ENCODE measurements at regions not wholly inside any gene's neighbourhood (a gene's known extent, or its start where the extent isn't known, plus 50 kb on each side); places are given as distances from the start of the nearest gene placed in this dataset.

- no peak for ATAC-seq
Measured at GRCh38 chr9:25939126-25939525, 260.9 kb upstream of the TUSC1 start.

GRCh38 chr9:25936031-25936430, 257.8 kb upstream of the TUSC1 start:
- DNase-seq (no peak), ATAC-seq (no peak)
- intact Hi-C loops (cut with DNase I, micrococcal nuclease): no loop called here

More at GRCh38 chr9:25939126-25939525, 260.9 kb upstream of the TUSC1 start:
- DNase-seq: no peak
- intact Hi-C loops (cut with DNase I, micrococcal nuclease): no loop called here

- ATAC-seq: no peak
- no peak for DNase-seq
- intact Hi-C loops (cut with DNase I, micrococcal nuclease): no loop called here
Measured at GRCh38 chr9:25935188-25935587, 256.9 kb upstream of the TUSC1 start.

GRCh38 chr9:25918761-25919160, 240.5 kb upstream of the TUSC1 start:
- DNase-seq (no peak), ATAC-seq (no peak)
- intact Hi-C loops (cut with DNase I, micrococcal nuclease): no loop called here

GRCh38 chr9:25917731-25918362, 239.6 kb upstream of the TUSC1 start:
- ATAC-seq: no peak
- intact Hi-C loops (cut with DNase I, micrococcal nuclease): no loop called here

GRCh38 chr9:25913806-25914205, 235.6 kb upstream of the TUSC1 start:
- DNase-seq (no peak), ATAC-seq (no peak)
- intact Hi-C loops (cut with DNase I, micrococcal nuclease): no loop called here

More at GRCh38 chr9:25917731-25918362, 239.6 kb upstream of the TUSC1 start:
- no peak for DNase-seq

GRCh38 chr9:25904701-25905100, 226.5 kb upstream of the TUSC1 start:
- intact Hi-C loops (cut with DNase I, micrococcal nuclease): no loop called here
- no peak for DNase-seq
- ATAC-seq: no peak

- no peak for ATAC-seq
- intact Hi-C loops (cut with DNase I, micrococcal nuclease): no loop called here
- no peak for DNase-seq
Measured at GRCh38 chr9:25891527-25891926, 213.3 kb upstream of the TUSC1 start.

GRCh38 chr9:25889661-25890060, 211.4 kb upstream of the TUSC1 start:
- ATAC-seq: no peak
- DNase-seq: no peak
- intact Hi-C loops (cut with DNase I, micrococcal nuclease): no loop called here

- intact Hi-C loops (cut with DNase I, micrococcal nuclease): no loop called here
- no peak for ATAC-seq
Measured at GRCh38 chr9:25876248-25876647, 198.0 kb upstream of the TUSC1 start.

GRCh38 chr9:25864509-25864908, 186.3 kb upstream of the TUSC1 start:
- ATAC-seq (no peak), DNase-seq (no peak)
- intact Hi-C loops (cut with DNase I, micrococcal nuclease): no loop called here

More at GRCh38 chr9:25876248-25876647, 198.0 kb upstream of the TUSC1 start:
- no peak for DNase-seq

GRCh38 chr9:25861421-25861820, 183.2 kb upstream of the TUSC1 start:
- intact Hi-C loops (cut with DNase I, micrococcal nuclease): no loop called here
- no peak for DNase-seq
- no peak for ATAC-seq

- intact Hi-C loops (cut with DNase I, micrococcal nuclease): no loop called here
- ATAC-seq (no peak), DNase-seq (no peak)
Measured at GRCh38 chr9:25857147-25857546, 178.9 kb upstream of the TUSC1 start.

- no peak for DNase-seq
- ATAC-seq: no peak
- intact Hi-C loops (cut with DNase I, micrococcal nuclease): no loop called here
Measured at GRCh38 chr9:25850803-25851202, 172.6 kb upstream of the TUSC1 start.

- ATAC-seq: no peak
- no peak for DNase-seq
- intact Hi-C loops (cut with DNase I, micrococcal nuclease): no loop called here
Measured at GRCh38 chr9:25845867-25846266, 167.6 kb upstream of the TUSC1 start.

GRCh38 chr9:25830381-25830780, 152.1 kb upstream of the TUSC1 start:
- intact Hi-C loops (cut with DNase I, micrococcal nuclease): no loop called here
- DNase-seq: no peak
- no peak for ATAC-seq

GRCh38 chr9:25827626-25828025, 149.4 kb upstream of the TUSC1 start:
- intact Hi-C loops (cut with DNase I, micrococcal nuclease): no loop called here
- ATAC-seq (no peak), DNase-seq (no peak)

- intact Hi-C loops (cut with DNase I, micrococcal nuclease): no loop called here
- no peak for ATAC-seq
- DNase-seq: no peak
Measured at GRCh38 chr9:25816439-25816838, 138.2 kb upstream of the TUSC1 start.

- DNase-seq (no peak), ATAC-seq (no peak)
- intact Hi-C loops (cut with DNase I, micrococcal nuclease): no loop called here
Measured at GRCh38 chr9:25814023-25814422, 135.8 kb upstream of the TUSC1 start.

- no peak for ATAC-seq
- DNase-seq: no peak
- intact Hi-C loops (cut with DNase I, micrococcal nuclease): no loop called here
Measured at GRCh38 chr9:25813478-25813877, 135.2 kb upstream of the TUSC1 start.

GRCh38 chr9:25808554-25808953, 130.3 kb upstream of the TUSC1 start:
- intact Hi-C loops (cut with DNase I, micrococcal nuclease): no loop called here
- no peak for ATAC-seq
- DNase-seq: no peak

Data from left colon (tissue), 2 donors.